GM23338 (cell line): ENCODE measurements at regions not wholly inside any gene's neighbourhood (a gene's known extent, or its start where the extent isn't known, plus 50 kb on each side); places are given as distances from the start of the nearest gene placed in this dataset.
"Not testable (repeated sequence)": the region's sequence is repeated elsewhere in the genome, so short reads cannot be mapped to it uniquely, and the experiment has no call there.

Experiments used
- ATAC-seq: fragments of 200-7000 bp; cut with Tn5 transposase; 3 replicates; pipeline ENCODE4 v1.9.1; 2020
- DNase-seq: peaks from one replicate; pipeline ENCODE4 v3.0.0-alpha.2; 2015; ENCODE audit warnings: low spot score
- H2AFZ ChIP-seq: fragments of 200-600 bp; sonication (generic); 2 replicates; pipeline ENCODE4 v1.8.0; 2016; ENCODE audit warnings: antibody characterized with exemption, mild to moderate bottlenecking, moderate library complexity
- H3F3A ChIP-seq: fragments of 200-600 bp; sonication (generic); replicated peaks from 2 replicates; pipeline ENCODE4 v1.8.0; 2017; ENCODE audit warnings: antibody characterized with exemption, mixed run types, low read depth
- H3K27ac ChIP-seq: fragments of 200-600 bp; sonication (generic); 2 replicates; pipeline ENCODE4 v1.6.1; 2016; ENCODE audit warnings: low read depth
- H3K27me3 ChIP-seq: fragments of 200-600 bp; sonication (generic); 2 replicates; pipeline ENCODE4 v1.8.0; 2016; ENCODE audit warnings: mild to moderate bottlenecking, mixed run types, moderate library complexity; ENCODE audit not compliant: insufficient read depth
- H3K36me3 ChIP-seq: fragments of 200-600 bp; sonication (generic); 2 replicates; pipeline ENCODE4 v1.8.0; 2016; ENCODE audit warnings: mild to moderate bottlenecking; ENCODE audit not compliant: insufficient read depth
- H3K4me1 ChIP-seq: fragments of 200-600 bp; sonication (generic); 2 replicates; pipeline ENCODE4 v1.8.0; 2016; ENCODE audit warnings: mild to moderate bottlenecking, moderate library complexity; ENCODE audit not compliant: insufficient read depth
- H3K4me2 ChIP-seq: fragments of 200-600 bp; sonication (generic); 2 replicates; pipeline ENCODE4 v1.7.1; 2017; ENCODE audit warnings: mixed run types
- H3K4me3 ChIP-seq: fragments of 200-600 bp; sonication (generic); 2 replicates; pipeline ENCODE4 v1.6.1; 2016; ENCODE audit warnings: mixed run types
- H3K79me2 ChIP-seq: fragments of 200-600 bp; sonication (generic); replicated peaks from 2 replicates; pipeline ENCODE4 v1.8.0; 2017; ENCODE audit warnings: mild to moderate bottlenecking; ENCODE audit not compliant: insufficient read depth
- H3K9me2 ChIP-seq: fragments of 200-600 bp; sonication (generic); 2 replicates; pipeline ENCODE4 v1.8.0; 2017; ENCODE audit not compliant: insufficient read depth
- H4K20me1 ChIP-seq: fragments of 200-600 bp; sonication (generic); replicated peaks from 2 replicates; pipeline ENCODE4 v1.8.0; 2017; ENCODE audit warnings: mild to moderate bottlenecking; ENCODE audit not compliant: insufficient read depth
- H3K27ac Mint-ChIP-seq: 2 replicates; pipeline ENCODE4 v1.8.0; 2020; ENCODE audit warnings: inconsistent platforms, mild to moderate bottlenecking, moderate library complexity, mixed read lengths
- H3K27me3 Mint-ChIP-seq: 3 replicates; pipeline ENCODE4 v1.8.0; 2022; ENCODE audit warnings: low read depth, mild to moderate bottlenecking, moderate library complexity, mixed read lengths, inconsistent platforms; ENCODE audit not compliant: insufficient read depth, poor library complexity
- H3K36me3 Mint-ChIP-seq: 3 replicates; pipeline ENCODE4 v1.8.0; 2021; ENCODE audit warnings: low read depth, mild to moderate bottlenecking, inconsistent platforms, moderate library complexity, mixed read lengths
- H3K4me1 Mint-ChIP-seq: 3 replicates; pipeline ENCODE4 v1.8.0; 2020; ENCODE audit warnings: mild to moderate bottlenecking, inconsistent platforms, mixed read lengths
- H3K4me3 Mint-ChIP-seq: 3 replicates; pipeline ENCODE4 v1.8.0; 2021; ENCODE audit warnings: moderate library complexity, mild to moderate bottlenecking, inconsistent platforms, mixed read lengths
- H3K9me3 Mint-ChIP-seq: 3 replicates; pipeline ENCODE4 v1.8.0; 2020; ENCODE audit warnings: moderate library complexity, mild to moderate bottlenecking, inconsistent platforms, mixed read lengths
- CREB1 ChIP-seq: fragments of 250-450 bp; sonication (Bioruptor Pico); IDR thresholded peaks from 2 replicates; pipeline ENCODE4 v1.5.0; 2020; ENCODE audit warnings: low read depth, mild to moderate bottlenecking, moderate library complexity
- EZH2 ChIP-seq: fragments of 200-600 bp; sonication (generic); IDR thresholded peaks from one replicate; pipeline ENCODE4 v1.8.0; 2017; ENCODE audit warnings: antibody characterized with exemption, mild to moderate bottlenecking, low read depth; ENCODE audit not compliant: unreplicated experiment
- EZH2phosphoT487 ChIP-seq: fragments of 200-600 bp; sonication (generic); IDR thresholded peaks from one replicate; pipeline ENCODE4 v1.8.1; 2018; ENCODE audit warnings: antibody characterized with exemption; ENCODE audit not compliant: unreplicated experiment
- NANOG ChIP-seq: IDR thresholded peaks from 2 replicates; pipeline ENCODE4 v1.6.1; 2016; ENCODE audit warnings: antibody characterized with exemption, borderline replicate concordance
- POLR2AphosphoS5 ChIP-seq: IDR thresholded peaks from 2 replicates; pipeline ENCODE4 v1.6.1; 2016; ENCODE audit warnings: antibody characterized with exemption, low read depth
- REST ChIP-seq: IDR thresholded peaks from one replicate; pipeline ENCODE4 v1.6.1; 2018; ENCODE audit warnings: antibody characterized with exemption; ENCODE audit not compliant: unreplicated experiment
- STAT1 ChIP-seq: IDR thresholded peaks from one replicate; pipeline ENCODE4 v1.6.1; 2016; ENCODE audit warnings: antibody characterized with exemption; ENCODE audit not compliant: unreplicated experiment
- ZNF114 ChIP-seq: fragments of 250-450 bp; sonication (Bioruptor Pico); IDR thresholded peaks from 2 replicates; pipeline ENCODE4 v1.5.0; 2020; ENCODE audit warnings: mild to moderate bottlenecking, moderate library complexity
- ZNF331 ChIP-seq: fragments of 250-450 bp; sonication (Bioruptor Pico); IDR thresholded peaks from 2 replicates; pipeline ENCODE4 v1.5.0; 2020; ENCODE audit warnings: low read depth, mild to moderate bottlenecking, moderate library complexity
- TF ChIP-seq, protein P1 (sequence below): IDR thresholded peaks from 2 replicates; pipeline ENCODE4 v1.6.1; 2016; ENCODE audit warnings: antibody characterized with exemption

GRCh38 chr6:169086020-169086419 is 167.6 kb downstream of the THBS2 start (continued):
- TF ChIP-seq CREB1 (CRISPR knock-in tag) (no peak), ZNF331 (CRISPR knock-in tag) (no peak), EZH2 (no peak), REST (no peak), ZNF114 (CRISPR knock-in tag) (no peak), STAT1 (no peak), EZH2phosphoT487 (no peak), POLR2AphosphoS5 (no peak)

- H3K27ac ChIP-seq, result no peak overlapping the region
- no peak overlapping the region for H3K4me3 Mint-ChIP-seq
Measured at GRCh38 chr6:169085466-169085865, 168.2 kb downstream of the THBS2 start.

DNA sequence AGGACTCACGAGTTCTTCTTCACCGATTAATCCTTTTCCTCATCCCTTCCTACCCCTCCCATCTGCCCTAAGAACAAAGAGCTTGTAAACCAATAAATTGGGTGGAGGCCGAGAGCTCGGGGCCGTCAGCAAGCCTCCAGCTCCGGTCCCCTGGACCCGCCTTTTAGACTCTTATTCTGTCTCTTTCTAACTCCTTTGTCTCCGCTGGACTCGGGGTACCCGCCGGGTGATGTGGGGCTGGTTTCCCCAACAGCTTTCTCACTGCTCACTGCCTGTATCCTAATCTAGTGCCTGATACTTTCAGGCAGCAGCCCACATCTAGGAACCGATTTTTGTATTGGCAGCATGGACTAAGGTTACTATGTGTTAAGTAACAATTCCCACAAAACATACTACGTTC is 169.1 kb downstream of the THBS2 start:
- not testable (repeated sequence) for H3K36me3 ChIP-seq, H3K27ac ChIP-seq, H3K4me3 ChIP-seq, H3K9me2 ChIP-seq, H4K20me1 ChIP-seq, H3K27ac Mint-ChIP-seq, H3K9me3 Mint-ChIP-seq, H3K4me3 Mint-ChIP-seq, H3K4me1 ChIP-seq, DNase-seq, H3K79me2 ChIP-seq, H3K27me3 ChIP-seq, H2AFZ ChIP-seq, H3K4me1 Mint-ChIP-seq, H3K27me3 Mint-ChIP-seq, ATAC-seq, H3K4me2 ChIP-seq, H3F3A ChIP-seq
- H3K36me3 Mint-ChIP-seq, result peaks cover 11% of the 10 kb centered on the region; the same call in 2 of the 3 replicates

More at GRCh38 chr6:169085466-169085865, 168.2 kb downstream of the THBS2 start:
- Histone ChIP-seq H3K36me3 (peaks cover 9% of the 10 kb centered on the region), H4K20me1 (no peaks in the 10 kb centered on the region), H2AFZ (no peak overlapping the region), H3K4me2 (no peak overlapping the region), H3K4me3 (no peak overlapping the region), H3K4me1 (no peaks in the 10 kb centered on the region; the same call in 1 of the 2 replicates), H3K27me3 (no peaks in the 10 kb centered on the region), H3F3A (no peaks in the 10 kb centered on the region), H3K79me2 (no peaks in the 10 kb centered on the region), H3K9me2 (no peaks in the 10 kb centered on the region)
- TF ChIP-seq ZNF114 (CRISPR knock-in tag), result no peak
- TF ChIP-seq CREB1 (CRISPR knock-in tag), result no peak
- TF ChIP-seq EZH2, result no peak
- no peak for TF ChIP-seq REST
- TF ChIP-seq, protein P1, sequence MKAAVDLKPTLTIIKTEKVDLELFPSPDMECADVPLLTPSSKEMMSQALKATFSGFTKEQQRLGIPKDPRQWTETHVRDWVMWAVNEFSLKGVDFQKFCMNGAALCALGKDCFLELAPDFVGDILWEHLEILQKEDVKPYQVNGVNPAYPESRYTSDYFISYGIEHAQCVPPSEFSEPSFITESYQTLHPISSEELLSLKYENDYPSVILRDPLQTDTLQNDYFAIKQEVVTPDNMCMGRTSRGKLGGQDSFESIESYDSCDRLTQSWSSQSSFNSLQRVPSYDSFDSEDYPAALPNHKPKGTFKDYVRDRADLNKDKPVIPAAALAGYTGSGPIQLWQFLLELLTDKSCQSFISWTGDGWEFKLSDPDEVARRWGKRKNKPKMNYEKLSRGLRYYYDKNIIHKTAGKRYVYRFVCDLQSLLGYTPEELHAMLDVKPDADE, result no peak
- TF ChIP-seq POLR2AphosphoS5, result no peak
- TF ChIP-seq NANOG, result no peak
- no peak for TF ChIP-seq ZNF331 (CRISPR knock-in tag)
- no peaks in the 10 kb centered on the region for H3K4me1 Mint-ChIP-seq
- H3K27me3 Mint-ChIP-seq, result peaks cover 4% of the 10 kb centered on the region
- no peak for ATAC-seq
- no peak for DNase-seq
- peaks cover 20% of the 10 kb centered on the region for H3K36me3 Mint-ChIP-seq
- peaks cover 18% of the 10 kb centered on the region for H3K9me3 Mint-ChIP-seq
- H3K27ac Mint-ChIP-seq, result no peak overlapping the region
